Tibial nerve (tissue), 3 donors: ENCODE measurements at regions not wholly inside any gene's neighbourhood (a gene's known extent, or its start where the extent isn't known, plus 50 kb on each side); places are given as distances from the start of the nearest gene placed in this dataset.

Experiments used
- CTCF ChIP-seq, 5 experiments: fragments of 200-600 bp in 3 of 5; fragments of 450-650 bp in 2 of 5; sonication (generic) in 3 of 5; IDR thresholded peaks; one replicate each; pipeline ENCODE4 v1.5.1; 2016 to 2019; ENCODE audit warnings: antibody characterized with exemption in 5 of 5, mild to moderate bottlenecking in 3 of 5, moderate library complexity in 2 of 5
- POLR2A ChIP-seq, 2 donors: fragments of 450-650 bp; IDR thresholded peaks; one replicate each; pipeline ENCODE4 v1.6.1; 2017; ENCODE audit warnings: antibody characterized with exemption in 2 of 2, mild to moderate bottlenecking in 2 of 2, moderate library complexity in 2 of 2

- TF ChIP-seq POLR2A (IDR thresholded peaks at IDR 0.05) = no peak
- no peak for TF ChIP-seq CTCF (IDR thresholded peaks at IDR 0.05)
Measured at GRCh38 chr3:41075975-41076374, 123.3 kb upstream of the CTNNB1 start.
